SK-N-SH treated with all-trans-retinoic acid at 6 μM for 48 hours (cell line): ENCODE measurements at regions not wholly inside any gene's neighbourhood (a gene's known extent, or its start where the extent isn't known, plus 50 kb on each side); places are given as distances from the start of the nearest gene placed in this dataset.

Source experiments
- CSDC2 ChIP-seq: fragments of 250-450 bp; sonication (Bioruptor Pico); IDR thresholded peaks from 2 replicates; pipeline ENCODE4 v1.5.0; 2020; ENCODE audit warnings: mild to moderate bottlenecking, moderate library complexity
- OSR1 ChIP-seq: fragments of 250-450 bp; sonication (Bioruptor Pico); IDR thresholded peaks from 2 replicates; pipeline ENCODE4 v1.8.0; 2022; ENCODE audit warnings: moderate library complexity, mild to moderate bottlenecking, inconsistent platforms
- PATZ1 ChIP-seq: fragments of 250-450 bp; sonication (Bioruptor Pico); IDR thresholded peaks from 2 replicates; pipeline ENCODE4 v1.8.0; 2020; ENCODE audit warnings: mild to moderate bottlenecking, moderate library complexity, borderline replicate concordance
- POU6F1 ChIP-seq: fragments of 250-450 bp; sonication (Bioruptor Pico); IDR thresholded peaks from 2 replicates; pipeline ENCODE4 v1.8.0; 2021; ENCODE audit warnings: low read depth, mild to moderate bottlenecking, moderate library complexity, borderline replicate concordance
- RARB ChIP-seq: fragments of 250-450 bp; sonication (Bioruptor Pico); IDR thresholded peaks from 2 replicates; pipeline ENCODE4 v1.8.0; 2021; ENCODE audit warnings: mild to moderate bottlenecking, moderate library complexity
- TCF4 ChIP-seq: fragments of 250-450 bp; sonication (Bioruptor Pico); IDR thresholded peaks from 2 replicates; pipeline ENCODE4 v1.8.0; 2021; ENCODE audit warnings: mild to moderate bottlenecking, moderate library complexity, borderline replicate concordance
- TOX ChIP-seq: fragments of 250-450 bp; sonication (Bioruptor Pico); IDR thresholded peaks from 2 replicates; pipeline ENCODE4 v1.8.0; 2021; ENCODE audit warnings: mild to moderate bottlenecking, moderate library complexity, borderline replicate concordance
- ZFP3 ChIP-seq: fragments of 250-450 bp; sonication (Bioruptor Pico); IDR thresholded peaks from 2 replicates; pipeline ENCODE4 v1.5.0; 2020; ENCODE audit warnings: mild to moderate bottlenecking, moderate library complexity

- TF ChIP-seq ZFP3 (CRISPR knock-in tag) (no peak), PATZ1 (CRISPR knock-in tag) (no peak), CSDC2 (CRISPR knock-in tag) (no peak), TOX (CRISPR knock-in tag) (no peak), TCF4 (CRISPR knock-in tag) (no peak), OSR1 (no peak), POU6F1 (CRISPR knock-in tag) (no peak), RARB (CRISPR knock-in tag) (no peak)
Observed at GRCh38 chr16:79298476-79298875, 302.1 kb downstream of the MAF start.
